HL-60 (cell line): ENCODE measurements at regions not wholly inside any gene's neighbourhood (a gene's known extent, or its start where the extent isn't known, plus 50 kb on each side); places are given as distances from the start of the nearest gene placed in this dataset.

Experiments used
- DNase-seq, 2 experiments: peaks; one replicate each; pipeline ENCODE4 v3.0.0-alpha.2; 2010 to 2020; ENCODE audit warnings: low read depth in 1 of 2, low spot score in 1 of 2
- H3K27ac ChIP-seq: fragments of 250-450 bp; sonication (Bioruptor Pico); replicated peaks from 2 replicates; pipeline ENCODE4 v1.5.1; 2020; ENCODE audit warnings: mild to moderate bottlenecking, moderate library complexity
- H3K27me3 ChIP-seq: fragments of 250-450 bp; sonication (Bioruptor Pico); 2 replicates; pipeline ENCODE4 v1.5.1; 2021; ENCODE audit warnings: mild to moderate bottlenecking, moderate library complexity; ENCODE audit not compliant: insufficient read depth, poor library complexity, severe bottlenecking
- H3K4me3 ChIP-seq: replicated peaks from 2 replicates; pipeline ENCODE4 v1.5.1; 2011; ENCODE audit warnings: mild to moderate bottlenecking, control low read depth, low read length; ENCODE audit not compliant: insufficient read depth
- GABPA ChIP-seq: IDR thresholded peaks from 2 replicates; pipeline ENCODE4 v1.6.1; 2012; ENCODE audit warnings: low read depth
- POLR2AphosphoS5 ChIP-seq: IDR thresholded peaks from 2 replicates; pipeline ENCODE4 v1.6.1; 2012; ENCODE audit warnings: low read depth
- SPI1 ChIP-seq: IDR thresholded peaks from 2 replicates; pipeline ENCODE4 v1.6.1; 2012; ENCODE audit warnings: low read depth, mild to moderate bottlenecking, borderline replicate concordance
- TF ChIP-seq, protein P1 (sequence below): IDR thresholded peaks from one replicate; pipeline ENCODE4 v1.5.1; 2011; ENCODE audit warnings: low read length, control low read depth, inconsistent platforms; ENCODE audit not compliant: insufficient read depth
- TF ChIP-seq, protein P2 (sequence below): IDR thresholded peaks from 2 replicates; pipeline ENCODE4 v1.6.1; 2012; ENCODE audit warnings: low read depth; ENCODE audit not compliant: insufficient replicate concordance

DNA sequence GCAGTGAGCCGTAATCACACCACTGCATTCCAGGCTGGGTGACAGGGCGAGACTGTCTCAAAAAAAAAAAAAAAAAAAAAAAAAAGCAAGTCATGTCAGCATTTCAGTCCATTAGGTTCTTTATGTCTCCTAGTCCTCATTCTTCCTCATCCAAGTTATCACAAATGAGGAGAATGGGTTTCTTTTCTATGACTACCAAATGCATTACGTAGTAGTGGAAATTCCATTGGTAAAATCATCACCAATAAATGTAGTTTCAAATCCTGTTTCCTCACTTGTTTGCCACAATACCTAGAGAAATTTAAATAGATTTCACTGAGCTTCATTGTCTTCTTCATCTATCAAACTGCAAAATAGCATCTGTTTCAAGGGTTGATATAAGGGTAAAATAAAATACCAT, 317.6 kb upstream of the MME start:
- DNase-seq: no peak
- H3K27ac ChIP-seq: no peak overlapping the region
- no peak overlapping the region for H3K4me3 ChIP-seq
- TF ChIP-seq, protein P1, sequence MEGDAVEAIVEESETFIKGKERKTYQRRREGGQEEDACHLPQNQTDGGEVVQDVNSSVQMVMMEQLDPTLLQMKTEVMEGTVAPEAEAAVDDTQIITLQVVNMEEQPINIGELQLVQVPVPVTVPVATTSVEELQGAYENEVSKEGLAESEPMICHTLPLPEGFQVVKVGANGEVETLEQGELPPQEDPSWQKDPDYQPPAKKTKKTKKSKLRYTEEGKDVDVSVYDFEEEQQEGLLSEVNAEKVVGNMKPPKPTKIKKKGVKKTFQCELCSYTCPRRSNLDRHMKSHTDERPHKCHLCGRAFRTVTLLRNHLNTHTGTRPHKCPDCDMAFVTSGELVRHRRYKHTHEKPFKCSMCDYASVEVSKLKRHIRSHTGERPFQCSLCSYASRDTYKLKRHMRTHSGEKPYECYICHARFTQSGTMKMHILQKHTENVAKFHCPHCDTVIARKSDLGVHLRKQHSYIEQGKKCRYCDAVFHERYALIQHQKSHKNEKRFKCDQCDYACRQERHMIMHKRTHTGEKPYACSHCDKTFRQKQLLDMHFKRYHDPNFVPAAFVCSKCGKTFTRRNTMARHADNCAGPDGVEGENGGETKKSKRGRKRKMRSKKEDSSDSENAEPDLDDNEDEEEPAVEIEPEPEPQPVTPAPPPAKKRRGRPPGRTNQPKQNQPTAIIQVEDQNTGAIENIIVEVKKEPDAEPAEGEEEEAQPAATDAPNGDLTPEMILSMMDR: no peak
- TF ChIP-seq SPI1: no peak
- no peak for TF ChIP-seq GABPA
- TF ChIP-seq, protein P2, sequence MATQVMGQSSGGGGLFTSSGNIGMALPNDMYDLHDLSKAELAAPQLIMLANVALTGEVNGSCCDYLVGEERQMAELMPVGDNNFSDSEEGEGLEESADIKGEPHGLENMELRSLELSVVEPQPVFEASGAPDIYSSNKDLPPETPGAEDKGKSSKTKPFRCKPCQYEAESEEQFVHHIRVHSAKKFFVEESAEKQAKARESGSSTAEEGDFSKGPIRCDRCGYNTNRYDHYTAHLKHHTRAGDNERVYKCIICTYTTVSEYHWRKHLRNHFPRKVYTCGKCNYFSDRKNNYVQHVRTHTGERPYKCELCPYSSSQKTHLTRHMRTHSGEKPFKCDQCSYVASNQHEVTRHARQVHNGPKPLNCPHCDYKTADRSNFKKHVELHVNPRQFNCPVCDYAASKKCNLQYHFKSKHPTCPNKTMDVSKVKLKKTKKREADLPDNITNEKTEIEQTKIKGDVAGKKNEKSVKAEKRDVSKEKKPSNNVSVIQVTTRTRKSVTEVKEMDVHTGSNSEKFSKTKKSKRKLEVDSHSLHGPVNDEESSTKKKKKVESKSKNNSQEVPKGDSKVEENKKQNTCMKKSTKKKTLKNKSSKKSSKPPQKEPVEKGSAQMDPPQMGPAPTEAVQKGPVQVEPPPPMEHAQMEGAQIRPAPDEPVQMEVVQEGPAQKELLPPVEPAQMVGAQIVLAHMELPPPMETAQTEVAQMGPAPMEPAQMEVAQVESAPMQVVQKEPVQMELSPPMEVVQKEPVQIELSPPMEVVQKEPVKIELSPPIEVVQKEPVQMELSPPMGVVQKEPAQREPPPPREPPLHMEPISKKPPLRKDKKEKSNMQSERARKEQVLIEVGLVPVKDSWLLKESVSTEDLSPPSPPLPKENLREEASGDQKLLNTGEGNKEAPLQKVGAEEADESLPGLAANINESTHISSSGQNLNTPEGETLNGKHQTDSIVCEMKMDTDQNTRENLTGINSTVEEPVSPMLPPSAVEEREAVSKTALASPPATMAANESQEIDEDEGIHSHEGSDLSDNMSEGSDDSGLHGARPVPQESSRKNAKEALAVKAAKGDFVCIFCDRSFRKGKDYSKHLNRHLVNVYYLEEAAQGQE: no peak
- TF ChIP-seq POLR2AphosphoS5: no peak
- H3K27me3 ChIP-seq: no peaks in the 10 kb centered on the region

DNA sequence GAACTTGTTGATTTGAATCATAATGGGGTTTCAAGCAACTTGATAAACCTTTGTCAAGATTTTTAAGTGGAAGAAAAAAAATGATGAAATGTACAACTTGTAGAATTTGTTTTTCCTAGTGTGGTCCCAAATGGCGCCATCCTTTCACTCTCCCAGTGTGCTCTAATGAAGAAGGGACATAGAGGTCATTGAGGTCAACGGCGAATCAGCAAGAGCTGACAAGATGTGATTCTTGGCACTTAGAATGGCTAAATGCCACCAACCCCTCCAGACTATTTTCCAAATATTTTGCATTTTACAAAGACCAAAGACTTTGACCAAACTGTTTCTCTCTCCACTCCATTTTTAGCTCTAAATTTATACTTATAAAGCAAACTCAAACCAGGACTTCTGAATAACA, 320.2 kb upstream of the MME start:
- DNase-seq: no peak
- Histone ChIP-seq H3K27ac (no peak overlapping the region), H3K27me3 (no peaks in the 10 kb centered on the region), H3K4me3 (no peak overlapping the region)
- no peak for TF ChIP-seq POLR2AphosphoS5
- TF ChIP-seq, protein P1: no peak

- no peak for DNase-seq
Observed at GRCh38 chr3:154758109-154758868, 321.8 kb upstream of the MME start.

More at GRCh38 chr3:154758109-154758868, 321.8 kb upstream of the MME start:
- H3K27ac ChIP-seq: no peak overlapping the region
- TF ChIP-seq GABPA (no peak), SPI1 (no peak), POLR2AphosphoS5 (no peak)
- TF ChIP-seq, protein P2: no peak
- TF ChIP-seq, protein P1: no peak
- no peak overlapping the region for H3K4me3 ChIP-seq
- H3K27me3 ChIP-seq: no peaks in the 10 kb centered on the region
